GM12892 (cell line): ENCODE measurements at regions not wholly inside any gene's neighbourhood (a gene's known extent, or its start where the extent isn't known, plus 50 kb on each side); places are given as distances from the start of the nearest gene placed in this dataset.

Source experiments
- POLR2A ChIP-seq: IDR thresholded peaks from 2 replicates; pipeline ENCODE4 v1.6.1; 2011; ENCODE audit warnings: low read depth, low read length, control low read depth
- POLR2AphosphoS5 ChIP-seq: IDR thresholded peaks from 2 replicates; pipeline ENCODE4 v1.6.1; 2011; ENCODE audit warnings: low read depth, low read length, control low read depth

DNA sequence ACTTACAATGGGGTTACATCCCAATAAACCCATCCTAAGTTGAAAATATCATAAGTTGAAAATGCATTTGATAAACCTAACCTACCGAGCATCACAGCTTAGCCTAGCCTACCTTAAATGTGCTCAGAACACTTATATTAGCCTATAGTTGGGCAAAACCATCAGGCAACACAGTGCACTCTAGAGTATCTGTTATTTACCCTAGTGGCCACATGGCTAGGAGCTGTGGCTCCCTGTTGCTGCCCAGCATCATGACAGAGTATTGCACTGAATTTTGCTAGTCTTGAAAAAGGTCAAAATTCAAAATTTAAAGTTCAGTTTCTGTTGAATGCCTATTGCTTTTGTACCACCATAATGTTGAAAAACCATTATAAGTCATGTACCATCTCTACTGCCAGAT, 482.7 kb upstream of the ZEB2 start:
- TF ChIP-seq POLR2A (no peak), POLR2AphosphoS5 (no peak)
